ENCODE measurements at regions not wholly inside any gene's neighbourhood (a gene's known extent, or its start where the extent isn't known, plus 50 kb on each side); places are given as distances from the start of the nearest gene placed in this dataset.

- peaks cover 0 to 10% (median 0%) of the 10 kb centered on the region in 8 donors for H3K9me3 ChIP-seq
- H3K27me3 ChIP-seq (replicated peaks in 1 of 7): no peaks in the 10 kb centered on the region
- no peak overlapping the region for H3K27ac ChIP-seq
- intact Hi-C loops (cut with DNase I; ENCODE audit: low total_unique reads): no loop called here
- DNase-seq: no peak
- no peak overlapping the region for H3K4me3 ChIP-seq
- TF ChIP-seq CTCF (IDR thresholded peaks at IDR 0.05 in 8 of 11, conservative IDR thresholded peaks at IDR 0.05 in 3 of 11) (no peak), POLR2AphosphoS5 (IDR thresholded peaks at IDR 0.05) (no peak), POLR2A (IDR thresholded peaks at IDR 0.05) (no peak)
- no peaks in the 10 kb centered on the region for H3K4me1 ChIP-seq
- no peaks in the 10 kb centered on the region for H3K36me3 ChIP-seq
- WGBS, 5 donors: 70 to 80% (median 78%) methylated on average over 6 of the region's 6 CpGs
Measured at GRCh38 chr6:126461045-126461444, 121.1 kb downstream of the CENPW start.

- H3K4me3 ChIP-seq: no peak overlapping the region
- WGBS, 5 donors: 40 to 73% (median 63%) methylated on average over 1 of the region's 1 CpG
- intact Hi-C loops (cut with DNase I; ENCODE audit: low total_unique reads): no loop called here
- TF ChIP-seq POLR2A (IDR thresholded peaks at IDR 0.05) (no peak), CTCF (IDR thresholded peaks at IDR 0.05 in 8 of 11, conservative IDR thresholded peaks at IDR 0.05 in 3 of 11) (no peak)
- no peaks in the 10 kb centered on the region for H3K36me3 ChIP-seq
- DNase-seq: no peak
- H3K27ac ChIP-seq: no peak overlapping the region
- H3K9me3 ChIP-seq: no peaks in the 10 kb centered on the region
- H3K4me1 ChIP-seq: no peaks in the 10 kb centered on the region
- no peaks in the 10 kb centered on the region for H3K27me3 ChIP-seq (replicated peaks in 1 of 7)
Measured at GRCh38 chr6:126464245-126464644, 124.3 kb downstream of the CENPW start.

- H3K4me1 ChIP-seq: no peaks in the 10 kb centered on the region
- no peak overlapping the region for H3K27ac ChIP-seq
- TF ChIP-seq POLR2A (IDR thresholded peaks at IDR 0.05): no peak
- TF ChIP-seq CTCF (IDR thresholded peaks at IDR 0.05 in 8 of 11, conservative IDR thresholded peaks at IDR 0.05 in 3 of 11): no peak
- no peak for TF ChIP-seq POLR2AphosphoS5 (IDR thresholded peaks at IDR 0.05)
- H3K4me3 ChIP-seq: no peak overlapping the region
- intact Hi-C loops (cut with DNase I; ENCODE audit: low total_unique reads): no loop called here
- no peak for DNase-seq
- H3K27me3 ChIP-seq (replicated peaks in 1 of 7): no peaks in the 10 kb centered on the region
- peaks cover 0 to 5% (median under 1%) of the 10 kb centered on the region in 8 donors for H3K9me3 ChIP-seq
- H3K36me3 ChIP-seq: no peaks in the 10 kb centered on the region
Measured at GRCh38 chr6:126475449-126475848, 135.5 kb downstream of the CENPW start.

- Histone ChIP-seq H3K27me3 (replicated peaks in 1 of 7) (no peaks in the 10 kb centered on the region), H3K9me3 (no peaks in the 10 kb centered on the region), H3K4me3 (no peak overlapping the region), H3K4me1 (no peaks in the 10 kb centered on the region), H3K27ac (no peak overlapping the region), H3K36me3 (no peaks in the 10 kb centered on the region)
- 69 to 86% (median 77%) methylated on average over 1 of the region's 1 CpG for WGBS, 5 donors
- TF ChIP-seq POLR2AphosphoS5 (IDR thresholded peaks at IDR 0.05) (no peak), CTCF (IDR thresholded peaks at IDR 0.05 in 8 of 11, conservative IDR thresholded peaks at IDR 0.05 in 3 of 11) (no peak), POLR2A (IDR thresholded peaks at IDR 0.05) (no peak)
- no peak for DNase-seq
- intact Hi-C loops (cut with DNase I; ENCODE audit: low total_unique reads): no loop called here
Measured at GRCh38 chr6:126477678-126478077, 137.8 kb downstream of the CENPW start.

Data from spleen (tissue), 11 donors.